Astrocyte (in vitro differentiated cells and primary cell): ENCODE measurements at regions not wholly inside any gene's neighbourhood (a gene's known extent, or its start where the extent isn't known, plus 50 kb on each side); places are given as distances from the start of the nearest gene placed in this dataset.

ENCODE experiments used
- DNase-seq: peaks from one replicate; pipeline ENCODE4 v3.0.0-alpha.2; 2010; ENCODE audit warnings: low read depth
- FAIRE-seq: peaks from 2 replicates; lab custom pipeline; 2011; peaks lifted over from hg19 to GRCh38; lab: Jason Lieb, UNC
- H2AFZ ChIP-seq: 2 replicates; pipeline ENCODE4 v1.6.0; 2012; ENCODE audit warnings: low read depth, low read length, inconsistent platforms
- H3K27ac ChIP-seq: 2 replicates; pipeline ENCODE4 v1.5.1; 2011; ENCODE audit warnings: low read depth, low read length, inconsistent platforms
- H3K27me3 ChIP-seq: 2 replicates; pipeline ENCODE4 v1.6.0; 2011; ENCODE audit warnings: low read length, inconsistent platforms; ENCODE audit not compliant: insufficient read depth
- H3K36me3 ChIP-seq: 2 replicates; pipeline ENCODE4 v1.5.1; 2011; ENCODE audit warnings: low read length, inconsistent platforms; ENCODE audit not compliant: insufficient read depth
- H3K4me1 ChIP-seq: 2 replicates; pipeline ENCODE4 v1.5.1; 2011; ENCODE audit warnings: low read length, inconsistent platforms; ENCODE audit not compliant: insufficient read depth
- H3K4me2 ChIP-seq: 2 replicates; pipeline ENCODE4 v1.6.0; 2012; ENCODE audit warnings: low read length, inconsistent platforms
- H3K4me3 ChIP-seq: 2 replicates; pipeline ENCODE4 v1.5.1; 2011; ENCODE audit warnings: low read depth, mild to moderate bottlenecking, low read length, inconsistent platforms; ENCODE audit not compliant: insufficient read depth
- H3K79me2 ChIP-seq: 2 replicates; pipeline ENCODE4 v1.6.0; 2012; ENCODE audit warnings: mild to moderate bottlenecking, low read length, inconsistent platforms; ENCODE audit not compliant: insufficient read depth
- H3K9ac ChIP-seq: 2 replicates; pipeline ENCODE4 v1.6.0; 2012; ENCODE audit warnings: mild to moderate bottlenecking, low read length, inconsistent platforms
- H3K9me3 ChIP-seq: 2 replicates; pipeline ENCODE4 v1.5.1; 2012; ENCODE audit warnings: low read depth, mild to moderate bottlenecking, low read length, inconsistent platforms; ENCODE audit not compliant: insufficient read depth
- H4K20me1 ChIP-seq: 2 replicates; pipeline ENCODE4 v1.6.0; 2012; ENCODE audit warnings: low read length, inconsistent platforms; ENCODE audit not compliant: insufficient read depth
- H3K27ac Mint-ChIP-seq: one replicate; pipeline ENCODE4 v1.8.0; 2021; ENCODE audit warnings: mild to moderate bottlenecking, mixed read lengths; ENCODE audit not compliant: unreplicated experiment
- H3K27me3 Mint-ChIP-seq: one replicate; pipeline ENCODE4 v1.8.0; 2021; ENCODE audit warnings: low read depth, mixed read lengths; ENCODE audit not compliant: unreplicated experiment
- H3K36me3 Mint-ChIP-seq: one replicate; pipeline ENCODE4 v1.8.0; 2021; ENCODE audit warnings: low read depth, mixed read lengths; ENCODE audit not compliant: unreplicated experiment
- H3K4me1 Mint-ChIP-seq: one replicate; pipeline ENCODE4 v1.8.0; 2021; ENCODE audit warnings: low read depth, mixed read lengths; ENCODE audit not compliant: unreplicated experiment
- H3K4me3 Mint-ChIP-seq: one replicate; pipeline ENCODE4 v1.8.0; 2021; ENCODE audit warnings: mild to moderate bottlenecking, moderate library complexity, mixed read lengths; ENCODE audit not compliant: unreplicated experiment
- H3K9me3 Mint-ChIP-seq: one replicate; pipeline ENCODE4 v1.8.0; 2021; ENCODE audit warnings: mild to moderate bottlenecking, mixed read lengths; ENCODE audit not compliant: unreplicated experiment
- CTCF ChIP-seq: IDR thresholded peaks from 2 replicates; pipeline ENCODE4 v1.5.1; 2011; ENCODE audit warnings: low read depth, mild to moderate bottlenecking, inconsistent platforms, low read length, moderate library complexity; ENCODE audit not compliant: insufficient read depth
- EZH2 ChIP-seq: IDR thresholded peaks from 2 replicates; pipeline ENCODE4 v1.6.1; 2012; ENCODE audit warnings: mild to moderate bottlenecking, low read length, inconsistent platforms; ENCODE audit not compliant: insufficient read depth

- H2AFZ ChIP-seq = no peak overlapping the region
- no peak overlapping the region for H3K4me2 ChIP-seq
- no peak overlapping the region for H3K9ac ChIP-seq
- Mint-ChIP-seq H3K27ac (no peak overlapping the region), H3K27me3 (no peaks in the 10 kb centered on the region), H3K36me3 (no peaks in the 10 kb centered on the region), H3K4me3 (no peak overlapping the region), H3K4me1 (no peaks in the 10 kb centered on the region), H3K9me3 (no peaks in the 10 kb centered on the region)
- no peaks in the 10 kb centered on the region for H4K20me1 ChIP-seq
- DNase-seq = no peak
- no peak for TF ChIP-seq CTCF
- no peak for TF ChIP-seq EZH2
- H3K27me3 ChIP-seq = no peaks in the 10 kb centered on the region
- no peak for FAIRE-seq
- no peaks in the 10 kb centered on the region for H3K79me2 ChIP-seq
- H3K36me3 ChIP-seq = no peaks in the 10 kb centered on the region
- H3K9me3 ChIP-seq = no peaks in the 10 kb centered on the region
- H3K4me3 ChIP-seq = no peak overlapping the region
- no peak overlapping the region for H3K27ac ChIP-seq
- H3K4me1 ChIP-seq = no peaks in the 10 kb centered on the region
Observed at GRCh38 chr10:107450056-107450455, 285.6 kb upstream of the SORCS1 start.

GRCh38 chr10:107444443-107444842, 279.9 kb upstream of the SORCS1 start:
- Histone ChIP-seq H3K4me1 (no peaks in the 10 kb centered on the region), H2AFZ (no peak overlapping the region), H3K36me3 (no peaks in the 10 kb centered on the region), H4K20me1 (no peaks in the 10 kb centered on the region), H3K27ac (no peak overlapping the region), H3K4me2 (no peak overlapping the region), H3K79me2 (no peaks in the 10 kb centered on the region), H3K9ac (no peak overlapping the region), H3K4me3 (no peak overlapping the region), H3K27me3 (no peaks in the 10 kb centered on the region), H3K9me3 (no peaks in the 10 kb centered on the region)
- no peak for DNase-seq
- H3K36me3 Mint-ChIP-seq = no peaks in the 10 kb centered on the region
- no peak overlapping the region for H3K27ac Mint-ChIP-seq
- no peaks in the 10 kb centered on the region for H3K27me3 Mint-ChIP-seq
- peaks cover 10% of the 10 kb centered on the region for H3K4me1 Mint-ChIP-seq
- FAIRE-seq = no peak
- no peak overlapping the region for H3K4me3 Mint-ChIP-seq
- TF ChIP-seq EZH2 = no peak
- no peaks in the 10 kb centered on the region for H3K9me3 Mint-ChIP-seq

GRCh38 chr10:107443813-107444212, 279.3 kb upstream of the SORCS1 start:
- Histone ChIP-seq H4K20me1 (no peaks in the 10 kb centered on the region), H3K9ac (no peak overlapping the region), H3K4me3 (no peak overlapping the region), H3K4me2 (no peak overlapping the region), H3K4me1 (no peaks in the 10 kb centered on the region), H3K27me3 (no peaks in the 10 kb centered on the region), H3K36me3 (no peaks in the 10 kb centered on the region), H2AFZ (no peak overlapping the region), H3K79me2 (no peaks in the 10 kb centered on the region), H3K27ac (no peak overlapping the region), H3K9me3 (no peaks in the 10 kb centered on the region)
- FAIRE-seq (no peak), DNase-seq (no peak)
- no peaks in the 10 kb centered on the region for H3K9me3 Mint-ChIP-seq
- no peaks in the 10 kb centered on the region for H3K36me3 Mint-ChIP-seq
- H3K4me3 Mint-ChIP-seq = no peak overlapping the region
- H3K4me1 Mint-ChIP-seq = peaks cover 10% of the 10 kb centered on the region
- no peak for TF ChIP-seq CTCF
- no peak for TF ChIP-seq EZH2
- H3K27me3 Mint-ChIP-seq = no peaks in the 10 kb centered on the region
- H3K27ac Mint-ChIP-seq = no peak overlapping the region
